OCI-LY7 (cell line): ENCODE measurements at regions not wholly inside any gene's neighbourhood (a gene's known extent, or its start where the extent isn't known, plus 50 kb on each side); places are given as distances from the start of the nearest gene placed in this dataset.

Experiments
- CTCF ChIP-seq: fragments of 200-600 bp; sonication (generic); conservative IDR thresholded peaks from 2 replicates; pipeline ENCODE4 v1.5.1; 2014; ENCODE audit warnings: mild to moderate bottlenecking, antibody characterized with exemption, low read length, moderate library complexity, mixed read lengths
- EZH2phosphoT487 ChIP-seq: fragments of 200-600 bp; sonication (generic); IDR thresholded peaks from 2 replicates; pipeline ENCODE4 v1.6.1; 2018; ENCODE audit warnings: low read depth, borderline replicate concordance, mild to moderate bottlenecking, mixed run types, antibody characterized with exemption, low read length, moderate library complexity, mixed read lengths

GRCh38 chr1:173415490-173415889 lies 61.6 kb upstream of the PRDX6 start:
- TF ChIP-seq CTCF: no peak
- TF ChIP-seq EZH2phosphoT487: no peak
